Non-pigmented ciliary epithelial cell (primary cell): ENCODE measurements at regions not wholly inside any gene's neighbourhood (a gene's known extent, or its start where the extent isn't known, plus 50 kb on each side); places are given as distances from the start of the nearest gene placed in this dataset.
"Not testable (repeated sequence)": the region's sequence is repeated elsewhere in the genome, so short reads cannot be mapped to it uniquely, and the experiment has no call there.

Source experiments
- DNase-seq: peaks from one replicate; pipeline ENCODE4 v3.0.0-alpha.2; 2010; ENCODE audit warnings: low read depth

- not testable (repeated sequence) for DNase-seq
Measured at GRCh38 chr7:128561116-128561722, 84.7 kb downstream of the METTL2B start.

GRCh38 chr7:128562795-128563194, 86.2 kb downstream of the METTL2B start:
- not testable (repeated sequence) for DNase-seq

- DNase-seq: not testable (repeated sequence)
Measured at GRCh38 chr7:128564123-128564700, 87.7 kb downstream of the METTL2B start.

- DNase-seq: not testable (repeated sequence)
Measured at GRCh38 chr7:128564932-128565864, 88.7 kb downstream of the METTL2B start.

- DNase-seq: not testable (repeated sequence)
Measured at GRCh38 chr7:128575277-128575676, 96.8 kb upstream of the GARIN1A start.

GRCh38 chr7:128576953-128577352, 95.1 kb upstream of the GARIN1A start:
- not testable (repeated sequence) for DNase-seq

- not testable (repeated sequence) for DNase-seq
Measured at GRCh38 chr7:128579843-128580242, 92.2 kb upstream of the GARIN1A start.

GRCh38 chr7:128581100-128581499, 91.0 kb upstream of the GARIN1A start:
- DNase-seq: peak; percentile 24

- DNase-seq: not testable (repeated sequence)
Measured at GRCh38 chr7:128581825-128582561, 90.1 kb upstream of the GARIN1A start.

GRCh38 chr7:128586715-128587114, 85.4 kb upstream of the GARIN1A start:
- not testable (repeated sequence) for DNase-seq

- DNase-seq: no peak
Measured at GRCh38 chr7:128591705-128592104, 80.4 kb upstream of the GARIN1A start.

- DNase-seq: not testable (repeated sequence)
Measured at GRCh38 chr7:128592209-128592608, 79.9 kb upstream of the GARIN1A start.

GRCh38 chr7:128594061-128594460, 78.0 kb upstream of the GARIN1A start:
- not testable (repeated sequence) for DNase-seq

GRCh38 chr7:128596336-128597128, 75.6 kb upstream of the GARIN1A start:
- not testable (repeated sequence) for DNase-seq

GRCh38 chr7:128598946-128599345, 73.1 kb upstream of the GARIN1A start:
- not testable (repeated sequence) for DNase-seq

- DNase-seq: not testable (repeated sequence)
Measured at GRCh38 chr7:128608678-128609421, 63.2 kb upstream of the GARIN1A start.

GRCh38 chr7:128613366-128613765, 58.7 kb upstream of the GARIN1A start:
- not testable (repeated sequence) for DNase-seq

- not testable (repeated sequence) for DNase-seq
Measured at GRCh38 chr7:128614812-128615211, 57.3 kb upstream of the GARIN1A start.

- not testable (repeated sequence) for DNase-seq
Measured at GRCh38 chr7:128616799-128617198, 55.3 kb upstream of the GARIN1A start.
